SK-N-SH (cell line): ENCODE measurements at regions not wholly inside any gene's neighbourhood (a gene's known extent, or its start where the extent isn't known, plus 50 kb on each side); places are given as distances from the start of the nearest gene placed in this dataset.

ENCODE experiments used
- CTCF ChIP-seq: fragments of 200-600 bp; sonication (generic); IDR thresholded peaks from 2 replicates; pipeline ENCODE4 v1.6.1; 2017; ENCODE audit warnings: antibody characterized with exemption, mild to moderate bottlenecking, moderate library complexity
- EP300 ChIP-seq, 2 experiments: IDR thresholded peaks; 2 replicates each; pipeline versions ENCODE4 v1.4.0 to v1.6.1; 2012; ENCODE audit warnings: borderline replicate concordance in 1 of 2, low read depth in 1 of 2, low read length in 1 of 2
- SMC3 ChIP-seq: IDR thresholded peaks from 2 replicates; pipeline ENCODE4 v1.6.1; 2012; ENCODE audit warnings: low read depth, low read length, improper control_type of control experiment
- USF1 ChIP-seq: IDR thresholded peaks from 2 replicates; pipeline ENCODE4 v1.4.0; 2012; ENCODE audit warnings: low read depth, borderline replicate concordance

GRCh38 chr10:20668985-20669384 lies 228.1 kb downstream of the NEBL start:
- no peak for TF ChIP-seq SMC3
- no peak for TF ChIP-seq CTCF
- TF ChIP-seq USF1, result no peak
- TF ChIP-seq EP300 (IDR thresholded peaks at IDR 0.05; ENCODE audit: borderline replicate concordance in 1 of 2, low read depth in 1 of 2, low read length in 1 of 2), result no peak
